GM12878 (cell line): ENCODE measurements at regions not wholly inside any gene's neighbourhood (a gene's known extent, or its start where the extent isn't known, plus 50 kb on each side); places are given as distances from the start of the nearest gene placed in this dataset.

Experiments
- ATAC-seq: fragments of 200-7000 bp; cut with Tn5 transposase; 3 replicates; pipeline ENCODE4 v1.9.1; 2020; ENCODE audit warnings: mild to moderate bottlenecking, moderate library complexity
- BruUV-seq: library from RNA; stranded (reverse); fragments of 400-500 nt; replicated peaks from 2 replicates; lab custom pipeline; 2021; lab: Mats Ljungman, UMichigan
- CTCF ChIA-PET: fragments of 300-600 bp; sonication (Branson Sonifier 250); formaldehyde crosslinking; extraction: SDS; loops from one replicate; lab custom pipeline; 2021; ENCODE audit warnings: inconsistent platforms; lab: Yijun Ruan, JAX
- POLR2A ChIA-PET: fragments of 350-600 bp; formaldehyde crosslinking; extraction: SDS; loops from one replicate; lab custom pipeline; 2021; ENCODE audit warnings: inconsistent platforms; lab: Charles Lee
- RAD21 ChIA-PET: fragments of 300-600 bp; sonication (Branson Sonifier 250); formaldehyde crosslinking; loops from one replicate; lab custom pipeline; 2023; ENCODE audit warnings: antibody characterized with exemption; ENCODE audit not compliant: unreplicated experiment; lab: Charles Lee
- SMC1A ChIA-PET: fragments of 300-600 bp; sonication (Branson Sonifier 250); formaldehyde crosslinking; loops from one replicate; lab custom pipeline; 2023; ENCODE audit not compliant: unreplicated experiment, uncharacterized antibody; lab: Charles Lee
- DNase-seq: peaks from one replicate; pipeline ENCODE4 v3.0.0-alpha.2; 2011; ENCODE audit warnings: low read depth, low spot score
- FAIRE-seq: peaks from 3 replicates; lab custom pipeline; 2011; peaks lifted over from hg19 to GRCh38; lab: Jason Lieb, UNC
- H2AFZ ChIP-seq: 2 replicates; pipeline ENCODE4 v1.6.0; 2011; ENCODE audit warnings: low read depth, low read length, control low read depth; ENCODE audit not compliant: control insufficient read depth
- H3K27ac ChIP-seq: 2 replicates; pipeline ENCODE4 v1.5.1; 2011; ENCODE audit warnings: control low read depth; ENCODE audit not compliant: control insufficient read depth, insufficient read depth
- H3K27me3 ChIP-seq, 2 experiments: replicated peaks in 1 of 2; 2 replicates each; pipeline versions ENCODE4 v1.6.0 to v1.6.1; 2011; ENCODE audit warnings: low read length in 1 of 2; ENCODE audit not compliant: control insufficient read depth in 2 of 2, insufficient read depth in 2 of 2
- H3K36me3 ChIP-seq, 2 experiments: 2 replicates each; pipeline ENCODE4 v1.5.1; 2011; ENCODE audit warnings: low read length in 1 of 2; ENCODE audit not compliant: control insufficient read depth in 2 of 2, insufficient read depth in 2 of 2
- H3K4me1 ChIP-seq: 2 replicates; pipeline ENCODE4 v1.6.1; 2011; ENCODE audit warnings: mild to moderate bottlenecking, low read length, moderate library complexity, mixed read lengths; ENCODE audit not compliant: control insufficient read depth, insufficient read depth
- H3K4me2 ChIP-seq: 2 replicates; pipeline ENCODE4 v1.6.0; 2011; ENCODE audit warnings: control low read depth; ENCODE audit not compliant: control insufficient read depth, insufficient read depth
- H3K4me3 ChIP-seq: fragments of 200-600 bp; sonication (generic); 2 replicates; pipeline ENCODE4 v1.5.1; 2016
- H3K79me2 ChIP-seq: 2 replicates; pipeline ENCODE4 v1.6.0; 2011; ENCODE audit warnings: low read length; ENCODE audit not compliant: control insufficient read depth, insufficient read depth
- H3K9ac ChIP-seq: 2 replicates; pipeline ENCODE4 v1.8.0; 2011; ENCODE audit warnings: low read length, control low read depth, mixed read lengths; ENCODE audit not compliant: control insufficient read depth, insufficient read depth
- H3K9me3 ChIP-seq: replicated peaks from 3 replicates; pipeline ENCODE4 v1.5.1; 2011; ENCODE audit warnings: mild to moderate bottlenecking, low read length; ENCODE audit not compliant: control insufficient read depth, insufficient read depth
- H4K20me1 ChIP-seq: 2 replicates; pipeline ENCODE4 v1.6.0; 2011; ENCODE audit not compliant: control insufficient read depth, insufficient read depth
- ASH2L ChIP-seq: fragments of 300-600, 200-600 bp; sonication (generic); IDR thresholded peaks from 2 replicates; pipeline ENCODE4 v1.6.1; 2017; ENCODE audit warnings: low read depth, mild to moderate bottlenecking, borderline replicate concordance
- CBX5 ChIP-seq: sonication (generic); IDR thresholded peaks from 2 replicates; pipeline ENCODE4 v1.6.1; 2016; ENCODE audit warnings: low read depth, moderate library complexity, mild to moderate bottlenecking, inconsistent platforms
- KDM1A ChIP-seq: fragments of 200-600 bp; sonication (generic); IDR thresholded peaks from 2 replicates; pipeline ENCODE4 v1.6.1; 2016; ENCODE audit warnings: borderline replicate concordance
- RCOR1 ChIP-seq: conservative IDR thresholded peaks from 2 replicates; pipeline ENCODE4 v1.6.1; 2012; ENCODE audit warnings: low read depth, low read length, improper control_type of control experiment
- SIX5 ChIP-seq: IDR thresholded peaks from 2 replicates; pipeline ENCODE4 v1.6.1; 2011; ENCODE audit warnings: mild to moderate bottlenecking, low read depth, low read length, moderate library complexity; ENCODE audit not compliant: severe bottlenecking
- STAT1 ChIP-seq: fragments of 450-650 bp; conservative IDR thresholded peaks from 2 replicates; pipeline ENCODE4 v1.6.1; 2014; ENCODE audit warnings: antibody characterized with exemption, mild to moderate bottlenecking
- SUPT20H ChIP-seq: IDR thresholded peaks from 2 replicates; pipeline ENCODE4 v1.6.1; 2011; ENCODE audit warnings: low read depth, mild to moderate bottlenecking, low read length, moderate library complexity, borderline replicate concordance; ENCODE audit not compliant: control insufficient read depth
- WRNIP1 ChIP-seq: IDR thresholded peaks from 2 replicates; pipeline ENCODE4 v1.6.1; 2011; ENCODE audit warnings: low read depth, low read length, improper control_type of control experiment, borderline replicate concordance
- ZNF384 ChIP-seq: IDR thresholded peaks from 2 replicates; pipeline ENCODE4 v1.6.1; 2012; ENCODE audit warnings: low read depth, mild to moderate bottlenecking, low read length, improper control_type of control experiment, borderline replicate concordance
- WGBS: methylation state at CpG from one replicate; pipeline ENCODE4 v1.1.6; 2016; ENCODE audit warnings: low lambda C conversion rate; ENCODE audit not compliant: insufficient replicate concordance, insufficient coverage; ENCODE audit errors: missing lambda C conversion rate; 5-methylcytosine and 5-hydroxymethylcytosine counted together
- in situ Hi-C: fragments of 300-500 bp; cut with MboI; formaldehyde crosslinking; loops from 9 replicates; pipeline ENCODE4 v1.14.3; 2018; ENCODE audit warnings: mixed read lengths
- intact Hi-C: fragments of 100-400 bp; cut with micrococcal nuclease; formaldehyde crosslinking; loops from one replicate; pipeline ENCODE4 v1.14.2; 2022; ENCODE audit not compliant: unreplicated experiment
- TF ChIP-seq, protein P1 (sequence below): fragments of 450-650 bp; formaldehyde crosslinking; IDR thresholded peaks from 2 replicates; pipeline ENCODE4 v1.5.0; 2022; ENCODE audit warnings: mild to moderate bottlenecking, missing genetic modification characterization

- WGBS, result 10% methylated on average over 3 of the region's 3 CpGs
- RAD21 ChIA-PET, result no interaction called here
- Histone ChIP-seq H3K4me3 (no peak overlapping the region), H3K4me1 (no peaks in the 10 kb centered on the region), H3K9ac (no peak overlapping the region), H3K27me3 (no peaks in the 10 kb centered on the region), H3K79me2 (no peaks in the 10 kb centered on the region), H3K27ac (no peak overlapping the region), H3K4me2 (no peak overlapping the region), H4K20me1 (no peaks in the 10 kb centered on the region), H3K9me3 (no peaks in the 10 kb centered on the region), H3K36me3 (no peaks in the 10 kb centered on the region), H2AFZ (no peak overlapping the region)
- intact Hi-C loops, result no loop called here
- SMC1A ChIA-PET, result interaction anchor here (0.8 to 1.6 kb wide), 8 partner anchors 11 to 78 kb away, joined by 3 to 5 read pairs (median 4); no protein-coding TSS in a partner anchor
- CTCF ChIA-PET, result interaction anchor here (0.6 to 1.7 kb wide), 6 partner anchors 11 to 498 kb away, joined by 3 to 5 read pairs (median 4); no protein-coding TSS in a partner anchor
- BruUV-seq, result no TSS peak
- TF ChIP-seq SIX5, result no peak
- TF ChIP-seq SUPT20H, result no peak
- TF ChIP-seq ASH2L, result no peak
- TF ChIP-seq KDM1A, result no peak
- TF ChIP-seq, protein P1, sequence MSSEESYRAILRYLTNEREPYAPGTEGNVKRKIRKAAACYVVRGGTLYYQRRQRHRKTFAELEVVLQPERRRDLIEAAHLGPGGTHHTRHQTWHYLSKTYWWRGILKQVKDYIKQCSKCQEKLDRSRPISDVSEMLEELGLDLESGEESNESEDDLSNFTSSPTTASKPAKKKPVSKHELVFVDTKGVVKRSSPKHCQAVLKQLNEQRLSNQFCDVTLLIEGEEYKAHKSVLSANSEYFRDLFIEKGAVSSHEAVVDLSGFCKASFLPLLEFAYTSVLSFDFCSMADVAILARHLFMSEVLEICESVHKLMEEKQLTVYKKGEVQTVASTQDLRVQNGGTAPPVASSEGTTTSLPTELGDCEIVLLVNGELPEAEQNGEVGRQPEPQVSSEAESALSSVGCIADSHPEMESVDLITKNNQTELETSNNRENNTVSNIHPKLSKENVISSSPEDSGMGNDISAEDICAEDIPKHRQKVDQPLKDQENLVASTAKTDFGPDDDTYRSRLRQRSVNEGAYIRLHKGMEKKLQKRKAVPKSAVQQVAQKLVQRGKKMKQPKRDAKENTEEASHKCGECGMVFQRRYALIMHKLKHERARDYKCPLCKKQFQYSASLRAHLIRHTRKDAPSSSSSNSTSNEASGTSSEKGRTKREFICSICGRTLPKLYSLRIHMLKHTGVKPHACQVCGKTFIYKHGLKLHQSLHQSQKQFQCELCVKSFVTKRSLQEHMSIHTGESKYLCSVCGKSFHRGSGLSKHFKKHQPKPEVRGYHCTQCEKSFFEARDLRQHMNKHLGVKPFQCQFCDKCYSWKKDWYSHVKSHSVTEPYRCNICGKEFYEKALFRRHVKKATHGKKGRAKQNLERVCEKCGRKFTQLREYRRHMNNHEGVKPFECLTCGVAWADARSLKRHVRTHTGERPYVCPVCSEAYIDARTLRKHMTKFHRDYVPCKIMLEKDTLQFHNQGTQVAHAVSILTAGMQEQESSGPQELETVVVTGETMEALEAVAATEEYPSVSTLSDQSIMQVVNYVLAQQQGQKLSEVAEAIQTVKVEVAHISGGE (CRISPR knock-in tag), result no peak
- no peak for TF ChIP-seq CBX5
- TF ChIP-seq STAT1, result no peak
- TF ChIP-seq ZNF384, result no peak
- TF ChIP-seq RCOR1, result no peak
- no peak for TF ChIP-seq WRNIP1
- FAIRE-seq (no peak), DNase-seq (no peak), ATAC-seq (no peak)
- in situ Hi-C loops, result no loop called here
- POLR2A ChIA-PET, result interaction anchor here (0.6 kb wide), 1 partner anchor 9 kb away, joined by 3 read pairs; no protein-coding TSS in a partner anchor
Measured at GRCh38 chr5:162243651-162244050, 176.1 kb downstream of the GABRG2 start.
